GM10248 (cell line): ENCODE measurements at regions not wholly inside any gene's neighbourhood (a gene's known extent, or its start where the extent isn't known, plus 50 kb on each side); places are given as distances from the start of the nearest gene placed in this dataset.

ENCODE experiments used
- CTCF ChIA-PET: fragments of 300-600 bp; sonication (Branson Sonifier 250); formaldehyde crosslinking; extraction: SDS; loops from one replicate; lab custom pipeline; 2021; ENCODE audit warnings: antibody characterized with exemption; lab: Yijun Ruan, JAX
- POLR2A ChIA-PET: fragments of 350-650 bp; sonication (Branson Sonifier 250); formaldehyde crosslinking; extraction: SDS; loops from one replicate; lab custom pipeline; 2020; ENCODE audit warnings: antibody characterized with exemption; lab: Yijun Ruan, JAX
- DNase-seq: peaks from one replicate; pipeline ENCODE4 v3.0.0; 2012; ENCODE audit errors: extremely low spot score
- CTCF ChIP-seq: IDR thresholded peaks from 2 replicates; pipeline ENCODE4 v1.5.1; 2012; ENCODE audit warnings: mild to moderate bottlenecking, low read depth; ENCODE audit errors: extremely low read depth, missing control alignments, control extremely low read depth

GRCh38 chr3:10762611-10763247 is 53.3 kb upstream of the SLC6A11 start:
- ChIA-PET POLR2A (no interaction called here), CTCF (interaction anchor here (0.8 to 1.2 kb wide), 2 partner anchors 24 to 298 kb away, joined by 3 to 4 read pairs; no protein-coding TSS in a partner anchor)
- no peak for DNase-seq
- no peak for TF ChIP-seq CTCF

GRCh38 chr3:10763248-10763620 is 52.8 kb upstream of the SLC6A11 start:
- POLR2A ChIA-PET, result no interaction called here
- no peak for TF ChIP-seq CTCF
- CTCF ChIA-PET, result interaction anchor here (0.8 to 2.8 kb wide), 4 partner anchors 7 to 297 kb away, joined by 3 to 7 read pairs (median 4); no protein-coding TSS in a partner anchor
- DNase-seq, result no peak

GRCh38 chr3:10763817-10764258 is 52.2 kb upstream of the SLC6A11 start:
- CTCF ChIA-PET, result interaction anchor here (0.8 to 2.8 kb wide), 5 partner anchors 8 to 296 kb away, joined by 3 to 7 read pairs (median 4); no protein-coding TSS in a partner anchor
- no peak for TF ChIP-seq CTCF
- POLR2A ChIA-PET, result no interaction called here
- no peak for DNase-seq

- no peak for TF ChIP-seq CTCF
- CTCF ChIA-PET, result interaction anchor here (0.9 to 2.8 kb wide), 4 partner anchors 9 to 1793 kb away, joined by 3 to 7 read pairs (median 4); no protein-coding TSS in a partner anchor
- POLR2A ChIA-PET, result no interaction called here
- DNase-seq, result no peak
These were observed 51.6 kb upstream of the SLC6A11 start for GRCh38 chr3:10764259-10765051.

GRCh38 chr3:10766049-10766705 is 49.9 kb upstream of the SLC6A11 start:
- TF ChIP-seq CTCF, result no peak
- ChIA-PET CTCF (interaction anchor here (1.4 to 2.8 kb wide), 2 partner anchors 10 kb away, joined by 4 to 7 read pairs; no protein-coding TSS in a partner anchor), POLR2A (no interaction called here)
- no peak for DNase-seq
